Astrocyte (in vitro differentiated cells and primary cell): ENCODE measurements at regions not wholly inside any gene's neighbourhood (a gene's known extent, or its start where the extent isn't known, plus 50 kb on each side); places are given as distances from the start of the nearest gene placed in this dataset.

Experiments
- CTCF ChIP-seq: IDR thresholded peaks from 2 replicates; pipeline ENCODE4 v1.5.1; 2011; ENCODE audit warnings: low read depth, mild to moderate bottlenecking, inconsistent platforms, low read length, moderate library complexity; ENCODE audit not compliant: insufficient read depth
- EZH2 ChIP-seq: IDR thresholded peaks from 2 replicates; pipeline ENCODE4 v1.6.1; 2012; ENCODE audit warnings: mild to moderate bottlenecking, low read length, inconsistent platforms; ENCODE audit not compliant: insufficient read depth

- TF ChIP-seq CTCF (no peak), EZH2 (no peak)
These were observed 70.5 kb upstream of the PRDM11 start for GRCh38 chr11:45075952-45076351.
